Endothelial cell of umbilical vein (primary cell): ENCODE measurements at regions not wholly inside any gene's neighbourhood (a gene's known extent, or its start where the extent isn't known, plus 50 kb on each side); places are given as distances from the start of the nearest gene placed in this dataset.

ENCODE experiments used
- BruUV-seq: library from RNA; stranded (reverse); fragments of 400-500 nt; replicated peaks from 2 replicates; lab custom pipeline; 2021; lab: Mats Ljungman, UMichigan
- CTCF ChIA-PET: fragments of 300-600, 350-600 bp; sonication (Branson Sonifier 250); formaldehyde crosslinking; loops from one replicate; lab custom pipeline; 2021; ENCODE audit warnings: antibody characterized with exemption, inconsistent platforms; lab: Charles Lee
- POLR2A ChIA-PET: fragments of 300-600, 350-600 bp; sonication (Branson Sonifier 250); formaldehyde crosslinking; loops from one replicate; lab custom pipeline; 2021; ENCODE audit warnings: antibody characterized with exemption, inconsistent platforms; lab: Charles Lee
- DNase-seq: peaks from one replicate; pipeline ENCODE4 v3.0.0-alpha.2; 2011; ENCODE audit warnings: low read depth, low spot score
- FAIRE-seq: peaks from 2 replicates; lab custom pipeline; 2011; peaks lifted over from hg19 to GRCh38; lab: Jason Lieb, UNC
- H2AFZ ChIP-seq: 2 replicates; pipeline ENCODE4 v1.6.0; 2012; ENCODE audit warnings: low read depth, low read length, control low read depth, inconsistent platforms
- H3K27ac ChIP-seq: 2 replicates; pipeline ENCODE4 v1.5.1; 2011; ENCODE audit warnings: low read depth, mild to moderate bottlenecking, control low read depth, low read length, moderate library complexity; ENCODE audit not compliant: insufficient read depth
- H3K27me3 ChIP-seq, 2 experiments: 2 replicates each; pipeline versions ENCODE4 v1.6.0 to v1.6.1; 2011; ENCODE audit warnings: low read length in 2 of 2, mixed read lengths in 1 of 2; ENCODE audit not compliant: control insufficient read depth in 2 of 2, insufficient read depth in 2 of 2
- H3K36me3 ChIP-seq, 2 experiments: 2 replicates in 1 of 2; 3 replicates in 1 of 2; pipeline ENCODE4 v1.5.1; 2011; ENCODE audit warnings: low read length in 2 of 2, mild to moderate bottlenecking in 1 of 2, moderate library complexity in 1 of 2; ENCODE audit not compliant: control insufficient read depth in 2 of 2, insufficient read depth in 2 of 2; ENCODE audit errors: extremely low read depth in 1 of 2
- H3K4me1 ChIP-seq: 3 replicates; pipeline ENCODE4 v1.5.1; 2011; ENCODE audit warnings: mild to moderate bottlenecking, low read length; ENCODE audit not compliant: control insufficient read depth, insufficient read depth; ENCODE audit errors: extremely low read depth
- H3K4me2 ChIP-seq: 2 replicates; pipeline ENCODE4 v1.6.1; 2011; ENCODE audit warnings: low read length, control low read depth, mixed read lengths; ENCODE audit not compliant: insufficient read depth
- H3K4me3 ChIP-seq, 3 experiments: fragments of 200-600 bp in 1 of 3; sonication (generic), shearing (Covaris generic) in 1 of 3; replicated peaks in 1 of 3; 2 replicates each; pipeline ENCODE4 v1.5.1; 2011 to 2016; ENCODE audit warnings: control low read depth in 3 of 3, low read length in 3 of 3, mild to moderate bottlenecking in 2 of 3, inconsistent platforms in 1 of 3, low read depth in 1 of 3, moderate library complexity in 1 of 3; ENCODE audit not compliant: insufficient read depth in 1 of 3
- H3K79me2 ChIP-seq: 2 replicates; pipeline ENCODE4 v1.6.0; 2012; ENCODE audit warnings: low read length, inconsistent platforms; ENCODE audit not compliant: control insufficient read depth, insufficient read depth
- H3K9ac ChIP-seq: replicated peaks from 2 replicates; pipeline ENCODE3; 2011; ENCODE audit warnings: low read length, control low read depth; ENCODE audit not compliant: insufficient read depth; ENCODE audit errors: extremely low read depth
- H3K9me1 ChIP-seq: replicated peaks from 3 replicates; pipeline ENCODE4 v1.6.0; 2011; ENCODE audit warnings: mild to moderate bottlenecking, low read length; ENCODE audit not compliant: control insufficient read depth, insufficient read depth; ENCODE audit errors: extremely low read depth
- H3K9me3 ChIP-seq: replicated peaks from 2 replicates; pipeline ENCODE4 v1.5.1; 2012; ENCODE audit warnings: low read length, inconsistent platforms; ENCODE audit not compliant: control insufficient read depth, insufficient read depth
- H4K20me1 ChIP-seq: replicated peaks from 2 replicates; pipeline ENCODE3; 2011; ENCODE audit warnings: mild to moderate bottlenecking, low read length; ENCODE audit not compliant: control insufficient read depth, insufficient read depth; ENCODE audit errors: extremely low read depth
- EZH2 ChIP-seq: IDR thresholded peaks from 2 replicates; pipeline ENCODE4 v1.6.1; 2012; ENCODE audit warnings: borderline replicate concordance, low read depth, mild to moderate bottlenecking, moderate library complexity, low read length, inconsistent platforms; ENCODE audit not compliant: severe bottlenecking
- FOS ChIP-seq: IDR thresholded peaks from 2 replicates; pipeline ENCODE4 v1.6.1; 2011; ENCODE audit warnings: mild to moderate bottlenecking, low read length, moderate library complexity, borderline replicate concordance; ENCODE audit not compliant: insufficient read depth
- GATA2 ChIP-seq: IDR thresholded peaks from 2 replicates; pipeline ENCODE4 v1.7.0; 2011; ENCODE audit warnings: low read depth, mild to moderate bottlenecking, moderate library complexity, mixed read lengths, low read length; ENCODE audit not compliant: insufficient read length, insufficient read depth
- JUN ChIP-seq: IDR thresholded peaks from 2 replicates; pipeline ENCODE4 v1.6.1; 2011; ENCODE audit warnings: borderline replicate concordance, low read depth; ENCODE audit not compliant: insufficient read length, insufficient read depth
- MYC ChIP-seq: IDR thresholded peaks from one replicate; pipeline ENCODE4 v1.6.1; 2011; ENCODE audit warnings: mild to moderate bottlenecking, low read depth, low read length
- POLR2A ChIP-seq: IDR thresholded peaks from 2 replicates; pipeline ENCODE4 v1.6.1; 2012; ENCODE audit warnings: low read depth, mild to moderate bottlenecking, control low read depth, low read length
- POLR2AphosphoS5 ChIP-seq: IDR thresholded peaks from 2 replicates; pipeline ENCODE4 v1.6.1; 2012; ENCODE audit warnings: low read depth, mild to moderate bottlenecking, control low read depth, low read length, moderate library complexity; ENCODE audit not compliant: insufficient read depth
- dilution Hi-C: fragments of 300-500 bp; cut with MboI; formaldehyde crosslinking; loops from one replicate; pipeline ENCODE4 v1.15.0; 2019; ENCODE audit warnings: low sequenced_read_pairs; ENCODE audit not compliant: extremely low pct_ligation_motif_present
- intact Hi-C: fragments of 100-400 bp; cut with micrococcal nuclease; formaldehyde crosslinking; loops from one replicate; pipeline ENCODE4 v1.10.0; 2022
- TF ChIP-seq, protein P1 (sequence below): IDR thresholded peaks from 2 replicates; pipeline ENCODE4 v1.6.1; 2011; ENCODE audit not compliant: insufficient read depth, insufficient read length
- TF ChIP-seq, protein P2 (sequence below), 2 donors: IDR thresholded peaks; 1 replicate in 1 of 2; 2 replicates in 1 of 2; pipeline ENCODE4 v1.5.1; 2011; ENCODE audit warnings: low read length in 2 of 2, mild to moderate bottlenecking in 2 of 2, moderate library complexity in 2 of 2, control low read depth in 1 of 2, inconsistent platforms in 1 of 2, low read depth in 1 of 2; ENCODE audit not compliant: insufficient read depth in 1 of 2; ENCODE audit errors: extremely low read depth in 1 of 2

DNA sequence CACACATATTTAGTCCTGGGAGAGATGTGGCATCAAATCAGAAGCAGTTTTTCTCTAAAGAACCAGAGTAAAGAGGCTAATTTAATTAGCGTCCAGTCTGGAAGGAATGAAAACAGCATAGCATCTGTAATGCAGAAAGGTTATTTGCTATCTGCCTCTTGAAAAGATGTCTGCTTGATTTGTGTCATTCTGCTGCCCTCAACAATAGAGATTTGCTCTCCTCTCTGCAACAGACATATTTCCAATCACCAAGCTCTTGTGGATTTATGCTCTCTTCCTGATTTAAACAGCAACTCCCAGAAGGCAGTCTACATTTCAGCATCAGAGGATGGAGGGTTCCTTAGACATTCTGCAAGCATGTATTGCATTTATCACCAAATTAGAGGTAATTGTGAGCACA lies 53.5 kb upstream of the AKAP12 start:
- Histone ChIP-seq H3K4me3 (no peak overlapping the region), H3K9ac (no peak overlapping the region), H3K9me3 (no peaks in the 10 kb centered on the region), H2AFZ (no peak overlapping the region), H3K9me1 (no peaks in the 10 kb centered on the region), H3K27ac (no peak overlapping the region), H4K20me1 (no peaks in the 10 kb centered on the region), H3K36me3 (no peaks in the 10 kb centered on the region), H3K27me3 (no peaks in the 10 kb centered on the region), H3K4me1 (no peaks in the 10 kb centered on the region), H3K4me2 (no peak overlapping the region), H3K79me2 (no peaks in the 10 kb centered on the region)
- ChIA-PET POLR2A (no interaction called here), CTCF (interaction anchor here (1.0 to 2.3 kb wide), 3 partner anchors 12 to 138 kb away, joined by 3 to 7 read pairs (median 4); no protein-coding TSS in a partner anchor)
- FAIRE-seq = no peak
- dilution Hi-C loops = no loop called here
- TF ChIP-seq POLR2AphosphoS5 (no peak), GATA2 (no peak), POLR2A (no peak)
- TF ChIP-seq, protein P1, sequence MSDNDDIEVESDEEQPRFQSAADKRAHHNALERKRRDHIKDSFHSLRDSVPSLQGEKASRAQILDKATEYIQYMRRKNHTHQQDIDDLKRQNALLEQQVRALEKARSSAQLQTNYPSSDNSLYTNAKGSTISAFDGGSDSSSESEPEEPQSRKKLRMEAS = no peak
- TF ChIP-seq, protein P2, sequence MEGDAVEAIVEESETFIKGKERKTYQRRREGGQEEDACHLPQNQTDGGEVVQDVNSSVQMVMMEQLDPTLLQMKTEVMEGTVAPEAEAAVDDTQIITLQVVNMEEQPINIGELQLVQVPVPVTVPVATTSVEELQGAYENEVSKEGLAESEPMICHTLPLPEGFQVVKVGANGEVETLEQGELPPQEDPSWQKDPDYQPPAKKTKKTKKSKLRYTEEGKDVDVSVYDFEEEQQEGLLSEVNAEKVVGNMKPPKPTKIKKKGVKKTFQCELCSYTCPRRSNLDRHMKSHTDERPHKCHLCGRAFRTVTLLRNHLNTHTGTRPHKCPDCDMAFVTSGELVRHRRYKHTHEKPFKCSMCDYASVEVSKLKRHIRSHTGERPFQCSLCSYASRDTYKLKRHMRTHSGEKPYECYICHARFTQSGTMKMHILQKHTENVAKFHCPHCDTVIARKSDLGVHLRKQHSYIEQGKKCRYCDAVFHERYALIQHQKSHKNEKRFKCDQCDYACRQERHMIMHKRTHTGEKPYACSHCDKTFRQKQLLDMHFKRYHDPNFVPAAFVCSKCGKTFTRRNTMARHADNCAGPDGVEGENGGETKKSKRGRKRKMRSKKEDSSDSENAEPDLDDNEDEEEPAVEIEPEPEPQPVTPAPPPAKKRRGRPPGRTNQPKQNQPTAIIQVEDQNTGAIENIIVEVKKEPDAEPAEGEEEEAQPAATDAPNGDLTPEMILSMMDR (IDR thresholded peaks at IDR 0.05; ENCODE audit: extremely low read depth in 1 of 2, insufficient read depth in 1 of 2, low read depth in 1 of 2, low read length in 2 of 2) = no peak
- no TSS peak for BruUV-seq
- intact Hi-C loops = no loop called here
- DNase-seq = no peak

DNA sequence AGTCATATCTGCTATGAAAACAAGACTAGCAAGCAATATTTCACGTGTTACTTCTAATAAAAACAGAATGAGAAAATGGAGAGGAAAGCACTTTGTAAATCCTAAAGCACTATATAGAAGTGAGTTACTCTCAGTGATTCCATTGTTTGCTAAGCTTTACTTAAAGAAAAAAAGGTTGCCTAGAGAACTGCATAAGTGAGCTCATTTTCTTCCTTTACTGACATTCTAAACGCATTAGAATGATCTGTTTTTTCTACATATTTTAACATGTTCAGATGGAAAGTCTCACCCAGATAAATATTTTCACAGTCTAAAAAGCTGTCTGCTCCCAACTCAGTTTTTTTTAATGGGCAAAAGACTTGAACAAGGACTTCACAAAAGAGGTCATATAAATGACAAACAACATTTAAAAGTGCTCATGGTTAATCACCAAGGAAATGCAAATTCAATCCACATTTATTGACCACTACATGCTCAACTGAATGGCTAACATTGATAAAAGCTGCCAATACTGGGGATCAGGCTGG lies 52.9 kb upstream of the AKAP12 start:
- H4K20me1 ChIP-seq = no peaks in the 10 kb centered on the region
- ChIA-PET CTCF (interaction anchor here (1.0 to 2.3 kb wide), 3 partner anchors 12 to 137 kb away, joined by 3 to 7 read pairs (median 4); no protein-coding TSS in a partner anchor), POLR2A (no interaction called here)
- H3K27me3 ChIP-seq = no peaks in the 10 kb centered on the region
- no peak overlapping the region for H3K9ac ChIP-seq
- no peaks in the 10 kb centered on the region for H3K36me3 ChIP-seq
- dilution Hi-C loops (no loop called here), intact Hi-C loops (no loop called here)
- FAIRE-seq (no peak), DNase-seq (no peak)
- H3K4me3 ChIP-seq = no peak overlapping the region
- no peaks in the 10 kb centered on the region for H3K9me3 ChIP-seq
- BruUV-seq = no TSS peak
- no peak overlapping the region for H2AFZ ChIP-seq
- H3K79me2 ChIP-seq = no peaks in the 10 kb centered on the region
- H3K4me2 ChIP-seq = no peak overlapping the region
- no peak for TF ChIP-seq JUN
- no peak for TF ChIP-seq POLR2A
- TF ChIP-seq, protein P2 (IDR thresholded peaks at IDR 0.05; ENCODE audit: extremely low read depth in 1 of 2, insufficient read depth in 1 of 2, low read depth in 1 of 2, low read length in 2 of 2) = no peak
- no peak for TF ChIP-seq POLR2AphosphoS5
- TF ChIP-seq EZH2 = no peak
- TF ChIP-seq GATA2 = no peak
- TF ChIP-seq, protein P1 = no peak
- no peak for TF ChIP-seq MYC
- TF ChIP-seq FOS = no peak
- H3K27ac ChIP-seq = no peak overlapping the region
- no peaks in the 10 kb centered on the region for H3K9me1 ChIP-seq
- H3K4me1 ChIP-seq = peaks cover 3% of the 10 kb centered on the region
